ENCODE measurements at regions not wholly inside any gene's neighbourhood (a gene's known extent, or its start where the extent isn't known, plus 50 kb on each side); places are given as distances from the start of the nearest gene placed in this dataset.

DNA sequence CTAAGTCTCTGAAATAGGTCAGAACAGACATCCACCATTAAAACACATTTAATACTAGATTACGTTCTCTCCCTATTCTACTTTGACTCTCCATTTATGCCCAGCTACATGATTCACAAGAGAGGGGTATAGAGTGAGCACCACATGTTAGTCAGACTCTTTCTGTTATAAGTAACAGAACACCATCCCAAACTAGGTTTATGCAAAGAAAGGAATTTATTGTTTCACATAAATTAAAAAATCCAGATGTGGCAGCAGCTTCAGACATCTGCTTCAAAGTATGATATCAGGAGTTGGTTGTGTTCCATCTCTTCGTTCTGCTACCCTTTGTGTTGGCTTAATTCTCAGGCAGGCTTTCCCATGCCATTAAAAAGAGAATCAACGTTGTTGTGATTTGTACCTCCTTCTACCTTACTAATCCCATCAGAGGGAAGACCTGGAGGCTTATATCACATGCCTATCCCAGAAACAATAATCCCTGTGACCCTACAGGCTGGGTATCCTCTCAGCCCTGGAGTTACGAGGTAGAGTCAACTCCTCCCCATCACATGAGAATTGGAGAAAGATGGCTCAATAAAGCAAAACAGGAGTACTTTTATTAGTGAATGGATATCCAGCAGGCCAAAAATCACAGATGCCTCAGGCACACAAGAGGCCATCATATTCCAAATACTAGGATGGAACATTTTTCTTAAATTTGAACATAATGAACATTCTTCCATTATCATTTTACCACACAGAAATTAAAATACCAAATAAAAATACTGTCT is 163.2 kb downstream of the SLC7A11 start:
- no peak for DNase-seq

DNA sequence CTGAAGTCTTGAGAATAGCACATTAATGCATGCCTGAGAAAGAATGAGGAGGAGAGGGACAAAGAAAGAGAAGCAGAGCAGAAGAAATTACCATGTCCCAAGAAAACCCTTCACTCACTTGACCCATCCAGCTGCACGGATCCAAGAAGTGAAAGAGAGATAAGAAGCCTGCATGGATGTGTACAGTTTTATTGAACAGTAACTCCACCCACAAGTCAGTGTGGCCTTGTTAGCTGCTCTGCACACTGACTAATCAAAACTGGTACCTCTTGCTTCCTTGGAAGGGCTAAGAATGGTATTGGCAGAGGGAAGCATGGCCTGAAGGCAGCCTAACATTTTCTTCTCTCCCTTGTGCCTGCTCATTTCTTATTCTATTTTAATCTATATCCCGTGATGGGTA is 163.9 kb downstream of the SLC7A11 start:
- no peak for DNase-seq

DNA sequence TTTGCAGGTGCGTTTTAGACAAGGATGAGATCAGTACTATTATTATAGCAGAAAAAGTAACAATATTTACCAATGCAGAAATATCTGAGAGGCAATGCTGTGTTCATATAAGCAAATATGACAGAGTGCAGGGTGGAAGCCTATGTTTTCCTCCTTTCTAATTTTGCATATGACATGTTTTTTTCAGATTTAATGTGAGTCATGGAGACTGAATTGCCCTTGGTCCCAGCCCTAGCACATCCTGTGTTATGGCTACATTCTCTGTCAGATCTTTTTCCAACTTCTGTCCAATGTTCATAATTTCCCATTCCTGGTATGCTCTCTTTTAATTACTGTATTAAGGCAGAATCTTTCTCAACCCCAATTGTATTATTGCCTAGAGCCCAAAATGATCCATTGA is 165.6 kb downstream of the SLC7A11 start:
- no peak for DNase-seq

DNA sequence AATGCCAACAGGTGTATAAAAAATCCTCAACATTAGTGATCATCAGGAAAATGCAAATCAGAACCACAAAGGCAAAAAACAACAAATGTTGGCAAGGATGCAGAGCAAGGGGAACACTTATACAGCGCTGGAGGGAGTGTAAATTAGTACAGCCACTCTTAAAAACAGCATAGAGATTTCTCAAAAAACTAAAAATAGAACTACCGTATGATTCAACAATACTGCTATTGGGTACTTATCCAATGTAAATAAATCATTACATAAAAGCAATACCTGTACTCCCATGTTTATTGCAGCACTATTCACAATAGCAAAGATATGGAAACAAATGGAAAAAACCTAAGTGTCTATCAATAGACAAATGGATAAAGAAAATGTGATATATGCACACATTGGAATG is 171.3 kb downstream of the SLC7A11 start:
- no peak for DNase-seq

DNA sequence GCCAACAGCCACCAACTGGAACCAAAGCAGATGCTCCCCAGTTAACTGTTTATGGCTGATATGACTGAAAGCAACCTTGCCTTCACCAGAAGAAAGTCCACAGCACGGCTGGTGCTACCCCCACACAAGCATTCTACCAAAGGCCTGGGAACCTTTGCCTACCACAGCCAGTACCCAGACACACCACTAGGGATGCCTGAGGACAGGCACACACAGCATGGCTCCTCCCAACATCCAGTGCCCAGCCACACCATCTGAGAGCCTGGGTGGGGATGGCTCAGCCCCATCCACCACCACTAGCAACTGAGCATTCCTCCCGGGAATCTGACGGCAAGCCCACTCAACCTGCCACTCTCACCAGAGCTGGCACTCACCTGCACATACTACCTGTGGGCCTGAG is 178.6 kb downstream of the SLC7A11 start:
- DNase-seq = no peak

DNA sequence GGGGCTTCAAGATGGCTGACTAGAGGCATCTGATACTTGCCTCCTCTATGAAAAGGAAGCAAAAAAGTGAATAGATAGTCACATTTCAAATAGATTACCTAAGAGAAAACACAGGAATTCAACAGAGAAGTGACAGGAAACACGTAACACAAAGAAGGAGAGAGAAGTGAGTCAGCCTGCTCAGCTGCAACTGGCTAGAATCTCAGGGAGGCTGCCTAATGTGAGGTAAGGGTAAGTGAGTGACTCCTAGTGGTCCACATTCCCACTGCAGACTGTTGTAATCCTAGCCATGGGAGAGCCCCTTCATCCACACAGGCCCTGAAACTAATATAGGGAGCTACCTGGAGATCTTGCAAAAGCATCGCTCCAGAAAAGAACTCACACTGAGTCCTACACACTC is 179.2 kb downstream of the SLC7A11 start:
- no peak for DNase-seq

DNA sequence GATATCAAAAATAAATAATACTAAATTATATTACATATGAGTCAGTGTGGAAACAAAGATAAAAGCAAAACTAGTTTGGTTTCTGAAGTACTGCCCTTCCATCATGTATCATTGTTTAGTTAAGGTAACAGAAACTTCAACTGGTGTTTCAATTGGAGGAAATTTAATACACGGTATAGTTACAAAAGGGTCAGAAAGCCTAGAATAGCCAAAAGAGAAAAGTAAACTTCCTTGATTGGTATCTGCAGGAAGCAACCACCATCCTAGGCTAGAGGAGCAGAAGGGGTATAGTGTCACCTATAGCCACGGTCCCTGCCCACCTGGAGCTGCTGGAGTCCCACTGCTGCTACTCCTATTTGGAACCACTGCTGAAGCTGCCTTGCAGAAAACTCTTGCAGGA is 185.6 kb downstream of the SLC7A11 start:
- no peak for DNase-seq

DNA sequence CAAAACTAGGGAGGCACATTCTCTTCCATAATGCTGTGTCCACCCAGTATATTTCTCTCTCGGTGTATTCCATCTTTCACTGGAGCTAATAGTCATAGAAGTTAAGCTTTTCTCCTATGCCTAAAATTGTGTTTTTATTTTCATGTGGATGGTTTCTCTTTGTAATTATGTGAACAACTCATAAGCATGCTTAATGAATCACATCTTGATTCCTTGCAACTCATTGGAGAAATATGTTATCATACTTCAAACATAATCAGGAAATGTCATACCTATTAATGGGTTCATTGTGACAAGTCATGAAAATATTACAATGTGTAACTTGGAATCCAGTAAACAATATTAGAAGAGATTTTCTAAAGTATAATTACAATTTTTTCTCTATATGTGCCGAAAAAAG is 186.3 kb downstream of the SLC7A11 start:
- DNase-seq = no peak

DNA sequence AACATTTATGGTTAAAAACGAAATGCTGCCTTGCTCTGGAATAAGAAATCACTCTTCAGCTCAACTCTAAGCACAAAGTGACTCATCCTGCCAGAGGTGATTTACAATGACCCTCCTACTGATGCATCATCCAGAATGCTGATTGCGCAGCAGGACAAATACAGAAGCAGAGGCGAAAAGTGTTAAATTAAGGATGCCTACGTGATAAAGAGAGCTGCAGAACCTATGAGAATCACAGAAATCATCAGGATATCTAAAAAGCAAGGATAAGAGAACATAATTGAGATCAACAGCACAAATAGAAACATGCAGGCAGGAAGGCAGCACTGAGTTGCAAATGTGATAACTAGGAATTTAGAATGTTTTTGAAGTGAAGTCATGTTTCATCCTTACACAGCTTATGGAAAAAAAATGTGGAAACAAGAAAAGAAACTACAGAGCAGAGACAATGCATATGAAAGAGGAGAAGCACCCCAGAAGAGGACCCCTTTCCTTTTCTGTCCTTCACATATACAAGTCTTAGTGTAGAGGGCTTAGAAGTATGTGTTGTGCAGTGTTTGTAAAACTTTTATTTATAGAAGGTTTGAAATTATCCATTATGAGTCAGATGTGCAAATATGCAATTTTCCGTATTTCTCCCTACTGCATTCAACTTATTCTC is 188.4 kb downstream of the SLC7A11 start:
- no peak for DNase-seq

DNA sequence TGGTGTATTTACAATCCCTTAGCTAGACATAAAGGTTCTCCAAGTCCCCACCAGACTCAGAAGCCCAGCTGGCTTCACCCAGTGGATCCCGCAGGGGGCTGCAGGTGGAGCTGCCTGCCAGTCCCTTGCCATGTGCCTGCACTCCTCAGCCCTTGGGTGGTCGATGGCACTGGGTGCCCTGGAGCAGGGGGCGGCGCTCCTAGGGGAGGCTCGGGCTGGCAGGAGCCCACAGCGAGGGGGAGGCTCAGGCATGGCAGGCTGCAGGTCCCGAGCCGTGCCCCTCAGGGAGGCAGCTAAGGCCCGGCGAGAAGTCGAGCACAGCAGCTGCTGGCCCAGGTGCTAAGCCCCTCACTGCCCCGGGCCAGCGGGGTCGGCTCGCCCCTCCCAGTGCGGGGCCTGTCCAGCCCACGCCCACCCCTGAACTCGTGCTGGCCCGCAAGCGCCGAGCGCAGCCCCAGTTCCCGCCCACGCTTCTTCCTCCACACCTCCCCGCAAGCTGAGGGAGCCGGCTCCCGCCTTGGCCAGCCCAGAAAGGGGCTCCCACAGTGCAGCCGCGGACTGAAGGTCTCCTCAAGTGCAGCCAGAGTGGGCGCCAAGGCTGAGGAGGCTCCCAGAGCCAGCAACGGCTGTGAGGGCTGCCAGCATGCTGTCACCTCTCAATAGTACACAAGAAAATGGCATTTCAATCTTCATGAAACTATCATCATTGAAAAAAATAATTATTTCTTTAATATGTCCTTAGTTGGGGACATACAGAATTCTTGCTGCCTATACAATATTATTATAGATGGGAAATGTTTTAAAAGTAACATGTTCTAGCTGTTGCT is 189.1 kb downstream of the SLC7A11 start:
- no peak for DNase-seq

DNA sequence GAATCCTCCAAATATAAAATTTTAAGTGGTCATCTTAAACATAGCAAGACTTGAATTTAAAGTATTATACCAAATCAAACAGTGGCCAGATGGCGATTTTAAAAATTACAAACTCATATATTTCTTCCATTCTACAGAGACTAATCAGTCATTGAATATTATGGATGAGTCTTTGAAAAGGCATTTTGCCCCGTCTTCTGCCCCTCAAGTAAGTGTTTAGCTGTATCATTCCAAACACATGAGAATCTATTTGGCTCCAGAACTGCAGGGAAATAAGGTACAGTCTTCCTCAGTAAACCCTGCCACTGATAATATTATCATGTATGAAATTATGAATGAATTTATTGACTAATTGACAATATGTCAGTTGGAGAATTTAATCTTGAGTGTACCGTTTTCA is 191.0 kb downstream of the SLC7A11 start:
- DNase-seq = no peak

DNA sequence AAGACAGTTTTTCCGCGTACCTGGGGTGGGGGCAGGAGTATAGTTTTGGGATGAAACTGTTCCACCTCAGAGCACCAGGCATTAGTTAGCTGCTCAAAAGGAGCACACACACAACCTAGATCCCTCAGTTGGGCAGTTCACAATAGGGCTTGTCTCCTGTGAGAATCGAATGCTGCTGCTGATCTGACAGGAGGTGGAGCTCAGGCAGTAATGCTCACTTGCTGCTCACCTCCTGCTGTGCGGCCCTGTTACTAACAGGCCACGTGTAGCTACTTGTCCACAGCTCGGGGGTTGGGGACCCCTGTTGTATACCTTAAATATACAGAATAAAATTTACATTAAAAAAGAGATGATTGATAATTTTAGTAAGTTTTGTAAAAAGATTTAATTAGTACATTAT is 191.5 kb downstream of the SLC7A11 start:
- no peak for DNase-seq

DNA sequence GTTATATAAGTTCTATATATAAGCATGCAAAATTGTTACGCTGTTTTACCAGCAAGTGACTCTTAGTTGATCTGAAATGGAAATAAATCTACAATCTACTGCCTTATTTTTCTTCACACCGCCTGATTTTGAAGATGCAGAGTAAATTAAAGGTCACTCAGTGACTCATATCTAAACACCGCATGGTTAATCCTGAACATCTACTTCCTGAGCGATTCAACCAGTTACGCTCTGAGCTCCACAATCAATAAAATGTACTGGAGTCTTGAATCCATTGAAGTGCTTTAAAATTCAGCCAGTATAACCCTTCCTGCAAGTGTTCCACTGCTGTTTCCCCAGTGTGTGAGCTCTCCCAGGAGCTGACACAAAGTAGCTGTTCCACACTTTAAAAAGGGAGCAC is 192.8 kb downstream of the SLC7A11 start:
- DNase-seq = no peak

DNA sequence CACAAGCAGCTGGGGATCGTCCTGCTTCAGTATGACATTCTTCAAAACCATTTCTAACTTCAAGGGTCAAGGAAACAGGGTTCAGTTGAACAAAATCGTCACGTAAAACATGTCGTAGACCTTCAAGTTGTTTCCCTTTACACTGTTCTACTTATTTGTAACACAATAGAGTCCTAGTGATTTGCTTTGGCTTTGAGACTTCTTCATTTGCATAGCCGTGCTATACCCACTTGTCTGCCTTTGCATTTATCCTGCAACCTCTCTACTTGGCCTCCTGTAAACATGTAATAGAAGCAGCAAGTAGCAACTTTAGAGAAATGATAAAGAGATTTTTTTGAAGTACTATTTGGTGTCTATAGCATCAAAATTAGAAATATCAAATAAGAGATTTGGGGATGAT is 194.9 kb downstream of the SLC7A11 start:
- no peak for DNase-seq

DNA sequence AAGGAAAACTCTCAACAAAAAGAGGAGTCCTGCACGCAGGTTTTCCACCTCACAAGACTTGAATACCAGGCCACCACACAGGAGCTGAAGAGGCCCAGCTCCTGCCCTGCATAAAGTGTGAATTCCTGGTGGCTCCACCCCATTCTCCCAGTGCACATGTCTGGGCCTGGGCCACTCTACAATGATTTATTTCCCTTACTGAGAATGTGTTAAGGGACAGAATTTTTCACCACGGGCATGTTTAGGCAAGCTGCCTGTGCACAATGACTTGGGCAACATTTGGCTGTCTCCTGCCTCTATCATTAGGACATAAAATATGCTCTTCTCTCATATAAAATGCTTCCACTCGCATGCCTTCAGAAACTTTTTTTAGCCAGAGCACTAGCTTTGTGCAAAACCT is 197.1 kb downstream of the SLC7A11 start:
- DNase-seq = no peak

DNA sequence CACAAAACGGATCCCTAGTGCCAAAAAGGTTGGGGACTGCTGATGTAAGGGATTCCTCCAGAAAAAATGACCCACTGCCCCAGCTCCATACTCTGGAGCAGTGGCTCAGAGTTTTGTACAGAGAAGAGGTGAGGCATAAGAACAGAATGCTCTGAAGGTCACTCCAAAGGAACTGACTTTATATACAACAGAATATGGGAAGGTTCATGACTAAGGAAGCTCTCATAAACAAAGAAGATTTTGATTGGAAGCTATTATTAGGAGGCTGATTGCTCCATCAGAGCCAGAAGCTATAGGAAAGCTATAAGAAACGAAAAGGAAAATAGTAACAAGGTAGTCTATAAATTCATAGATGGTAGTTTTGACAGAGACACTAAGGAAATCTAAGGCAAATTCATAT is 203.1 kb downstream of the SLC7A11 start:
- DNase-seq = no peak

DNA sequence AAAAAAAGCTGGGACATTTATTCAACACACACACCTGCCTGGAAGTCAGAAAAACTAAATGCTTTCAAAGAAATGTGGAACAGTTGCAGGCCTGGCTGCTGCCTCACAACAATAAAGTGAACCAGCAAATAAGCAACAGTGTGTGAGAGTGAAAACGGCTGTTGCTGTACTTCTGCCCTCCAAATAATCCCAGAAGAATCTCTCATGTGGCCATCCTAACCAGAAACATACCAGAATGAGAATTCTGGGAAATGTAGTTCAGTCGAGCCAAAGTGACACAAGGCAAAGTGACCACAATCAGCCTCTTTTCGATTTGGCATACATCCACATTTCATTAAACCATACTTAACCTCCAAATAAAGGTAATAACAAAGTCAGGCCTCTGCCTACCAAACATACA is 204.5 kb downstream of the SLC7A11 start:
- DNase-seq = no peak

DNA sequence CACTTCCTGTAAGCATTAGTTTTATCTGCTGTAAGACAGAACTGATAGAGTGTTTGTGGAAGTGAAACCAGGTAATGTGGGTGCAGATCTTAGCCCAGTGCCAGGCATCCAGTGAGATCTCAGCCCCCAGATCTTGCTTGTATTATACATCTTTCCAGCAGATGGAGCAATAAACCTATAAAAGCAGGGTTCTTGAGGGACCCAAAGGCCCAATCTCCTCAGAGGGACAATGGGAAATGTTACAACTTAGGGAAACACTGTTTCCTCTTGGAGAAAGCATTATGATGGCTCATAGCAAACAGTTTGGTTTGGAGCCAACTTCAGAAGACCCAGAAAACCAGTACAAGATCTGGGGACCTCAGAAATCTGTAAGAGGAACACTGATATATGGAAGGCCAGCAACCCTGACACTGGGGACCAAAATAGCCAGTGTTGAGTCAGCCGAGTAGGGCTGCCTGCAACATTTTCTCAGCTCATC is 206.3 kb downstream of the SLC7A11 start:
- DNase-seq = no peak

DNA sequence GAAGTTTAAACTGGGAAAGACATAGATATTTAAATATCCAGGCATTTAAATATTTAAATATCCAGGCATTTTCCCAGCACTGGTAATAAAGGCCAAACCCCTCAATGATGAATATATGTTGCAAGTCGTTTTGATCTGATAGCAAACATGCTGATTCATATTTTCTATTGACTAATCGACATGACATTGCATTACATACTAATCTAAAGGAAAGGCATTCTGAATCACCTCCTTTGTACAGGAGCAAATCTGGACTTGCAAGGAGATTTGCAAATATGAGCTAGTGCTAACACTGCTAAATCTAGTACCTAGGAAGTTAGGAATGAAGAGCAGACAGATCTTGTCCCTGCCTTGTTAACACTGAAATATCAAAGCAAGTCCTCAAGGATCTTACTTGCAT is 207.3 kb downstream of the SLC7A11 start:
- DNase-seq = no peak

DNA sequence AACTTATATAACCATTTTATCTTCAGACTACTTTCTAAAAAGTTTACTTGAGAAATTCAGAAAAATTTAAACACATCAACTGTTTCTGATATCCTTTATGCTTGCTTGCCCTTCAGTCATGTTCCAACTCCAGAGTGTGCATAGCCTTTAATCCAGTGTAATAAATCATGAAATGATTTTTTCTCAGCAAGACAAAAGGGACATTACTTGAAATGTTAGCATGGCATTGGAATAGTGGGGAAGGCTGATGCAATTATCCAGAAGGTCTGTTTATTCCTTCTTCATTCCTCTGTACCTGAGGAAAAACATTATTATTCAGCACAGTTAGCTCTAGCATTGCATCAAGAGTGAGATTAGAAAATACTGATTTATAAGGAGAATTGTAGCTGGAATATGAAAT is 209.9 kb downstream of the SLC7A11 start:
- no peak for DNase-seq

DNA sequence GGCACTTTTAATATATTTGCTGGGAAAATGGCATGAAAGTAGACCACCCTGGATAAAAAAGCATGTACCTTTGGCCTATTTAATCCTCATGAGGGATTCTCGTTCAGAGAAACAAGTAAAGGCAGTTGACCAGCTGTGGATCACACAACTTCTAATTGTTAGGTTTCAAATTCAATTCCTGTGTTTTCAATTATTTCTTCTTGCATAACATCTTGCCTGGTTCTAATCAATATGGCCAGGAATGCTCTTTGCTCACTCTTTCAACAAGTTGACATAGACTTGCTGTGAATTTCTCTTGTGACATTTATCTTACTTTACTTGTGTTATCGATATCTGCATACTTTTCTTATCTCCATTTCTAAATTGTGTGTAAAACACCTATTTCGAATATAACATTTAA is 211.8 kb downstream of the SLC7A11 start:
- no peak for DNase-seq

DNA sequence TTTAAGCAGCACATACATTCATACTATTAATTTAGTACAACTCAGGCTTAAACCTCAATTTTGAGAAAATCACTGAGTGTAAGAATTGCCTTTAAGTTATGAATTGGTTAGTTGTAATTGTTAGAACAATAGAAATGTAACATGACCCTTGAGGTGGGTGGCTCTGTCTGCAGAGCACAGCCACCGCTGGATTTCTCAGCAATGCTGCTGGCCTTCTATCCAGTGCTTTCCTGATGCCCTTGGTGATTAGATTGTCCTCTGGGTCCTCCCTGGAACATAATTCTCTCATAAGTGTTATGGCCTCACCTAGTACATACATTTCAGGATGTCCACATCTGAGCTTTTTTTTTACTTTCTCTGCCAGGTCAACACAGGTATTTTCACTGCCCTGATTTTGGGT is 213.2 kb downstream of the SLC7A11 start:
- DNase-seq = no peak

DNA sequence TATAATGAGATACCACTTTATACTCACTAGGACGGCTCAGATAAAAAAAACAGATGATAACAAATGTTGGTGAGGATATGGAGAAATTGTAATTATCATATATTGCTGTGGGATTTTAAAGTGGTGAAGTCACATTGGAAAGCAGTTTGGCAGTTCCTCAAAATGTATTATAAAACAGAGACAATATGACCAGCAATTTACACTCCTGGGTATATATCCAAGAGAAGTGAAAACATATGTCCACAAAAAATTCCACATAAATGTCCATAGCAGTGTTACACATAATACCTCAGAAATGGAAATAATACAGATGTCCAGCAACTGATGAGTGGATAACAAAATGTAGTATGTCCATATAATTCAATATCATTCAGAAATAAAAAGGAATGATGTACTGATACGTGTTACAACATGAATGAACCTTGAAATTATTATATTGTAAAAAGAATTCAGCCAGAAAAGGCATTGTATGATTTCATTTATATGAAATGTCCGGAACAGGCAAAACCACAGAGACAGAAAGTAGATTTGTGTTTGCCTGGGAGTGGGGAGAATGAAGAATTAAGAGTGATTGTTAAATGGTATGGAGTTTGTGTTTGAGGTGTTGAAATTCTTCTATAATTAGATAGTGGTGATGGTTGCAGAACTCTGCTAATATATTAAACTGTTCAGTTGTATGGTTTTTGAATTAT is 220.9 kb downstream of the SLC7A11 start:
- no peak for DNase-seq
